GM19452 (cell line): ENCODE measurements at regions not wholly inside any gene's neighbourhood (a gene's known extent, or its start where the extent isn't known, plus 50 kb on each side); places are given as distances from the start of the nearest gene placed in this dataset.

ENCODE experiments used
- ATAC-seq: cut with Tn5 transposase; IDR thresholded peaks from one replicate; pipeline ENCODE4 v1.9.1; 2021; ENCODE audit not compliant: unreplicated experiment

DNA sequence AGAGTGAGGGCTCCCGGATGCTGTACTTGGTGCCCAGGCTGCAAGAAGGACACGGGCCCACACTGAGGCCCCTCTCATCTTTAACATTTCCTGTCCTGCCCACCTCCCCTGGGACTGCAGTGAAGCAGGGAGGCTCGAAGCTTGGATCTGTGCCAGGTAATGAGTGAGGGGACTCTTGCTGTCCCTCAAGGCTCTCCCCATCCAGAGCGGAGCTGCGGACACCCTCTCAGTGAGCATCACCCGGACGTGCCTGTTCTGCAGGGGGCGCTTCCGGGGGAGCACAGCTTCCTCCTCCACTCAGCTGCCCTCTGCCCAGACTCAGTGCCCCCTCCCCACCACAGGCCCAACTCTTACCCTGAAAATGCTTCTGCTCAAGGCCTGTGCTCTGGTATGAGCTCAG is 150.0 kb upstream of the MYCN start:
- no peak for ATAC-seq

GRCh38 chr2:15790838-15791237 is 149.5 kb upstream of the MYCN start:
- no peak for ATAC-seq

GRCh38 chr2:15791294-15791693 is 149.1 kb upstream of the MYCN start:
- ATAC-seq: no peak

DNA sequence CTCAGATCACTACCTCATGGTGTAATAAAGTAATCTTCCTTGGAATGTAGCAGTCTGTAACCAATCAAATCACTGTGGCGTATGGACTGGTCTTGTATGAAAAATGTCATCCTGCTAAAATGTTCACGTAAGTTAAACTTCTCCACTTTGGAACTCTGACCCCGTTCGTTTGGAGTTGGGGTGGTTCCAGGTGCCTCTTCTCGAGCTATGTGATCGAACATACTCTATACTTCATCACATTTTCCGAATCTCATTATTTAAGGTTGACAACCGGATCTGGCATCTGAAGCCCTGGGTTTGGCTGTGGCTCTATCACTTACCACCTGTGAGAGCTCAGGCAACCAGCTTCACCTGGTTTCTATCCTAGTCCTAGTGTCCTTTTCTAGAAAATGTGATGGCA is 148.0 kb upstream of the MYCN start:
- no peak for ATAC-seq

DNA sequence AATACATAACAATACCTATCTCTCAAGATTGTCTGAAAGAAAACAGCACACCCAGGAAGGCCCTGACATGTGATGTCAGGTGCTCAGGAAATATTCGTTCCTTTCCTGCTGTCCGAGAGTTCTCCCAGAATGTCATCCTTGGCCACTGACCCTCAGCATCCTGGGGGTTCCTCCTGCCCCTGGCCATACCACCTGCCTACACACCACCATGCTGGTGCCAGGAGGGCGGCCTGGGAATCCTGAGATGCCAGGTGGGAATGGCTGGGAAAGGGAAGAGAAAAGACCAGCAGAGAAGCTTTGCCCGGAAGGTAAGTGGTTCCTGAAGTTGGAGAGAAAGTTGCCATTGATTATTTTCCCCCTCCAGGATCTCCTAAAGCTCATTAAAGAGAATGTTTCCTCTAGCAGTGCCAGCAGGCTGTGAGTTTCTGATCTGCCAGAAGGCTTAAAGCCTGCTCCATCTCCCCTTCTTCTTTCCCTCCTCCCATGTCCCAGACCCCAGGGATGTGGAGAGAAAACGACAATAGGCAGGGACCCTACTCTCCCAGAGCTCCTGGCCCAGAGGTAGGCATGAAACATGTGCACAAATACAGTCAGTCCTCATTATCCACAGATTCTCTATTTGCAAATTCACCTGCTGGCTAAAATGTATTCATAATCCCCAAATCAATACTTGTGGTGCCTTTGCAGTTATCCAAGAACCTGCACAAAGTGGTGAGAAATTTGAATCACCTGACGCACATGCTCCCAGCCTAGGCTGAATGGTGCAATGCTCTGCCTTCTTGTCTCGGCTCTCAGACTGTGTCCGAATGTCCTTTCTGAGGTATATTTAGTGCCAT is 147.1 kb upstream of the MYCN start:
- no peak for ATAC-seq

DNA sequence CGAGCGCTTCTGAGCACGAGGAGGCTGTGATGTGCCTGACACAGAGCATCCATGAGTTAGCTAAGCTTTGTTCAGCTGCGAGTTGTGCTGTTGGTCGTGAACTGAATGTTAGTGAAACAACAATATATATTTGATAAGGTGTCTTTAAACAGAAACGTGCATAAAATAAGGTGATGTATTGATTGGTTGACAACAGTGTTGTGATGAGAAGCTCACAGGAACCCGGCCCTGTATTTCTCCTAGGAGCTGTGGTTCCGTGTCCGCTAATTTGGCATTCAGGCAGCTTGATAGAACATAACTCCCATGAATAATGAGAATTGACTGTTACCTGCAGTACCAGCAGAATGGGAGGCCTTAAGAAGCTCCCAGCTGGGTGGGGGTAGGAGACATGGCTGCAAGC is 146.4 kb upstream of the MYCN start:
- no peak for ATAC-seq

DNA sequence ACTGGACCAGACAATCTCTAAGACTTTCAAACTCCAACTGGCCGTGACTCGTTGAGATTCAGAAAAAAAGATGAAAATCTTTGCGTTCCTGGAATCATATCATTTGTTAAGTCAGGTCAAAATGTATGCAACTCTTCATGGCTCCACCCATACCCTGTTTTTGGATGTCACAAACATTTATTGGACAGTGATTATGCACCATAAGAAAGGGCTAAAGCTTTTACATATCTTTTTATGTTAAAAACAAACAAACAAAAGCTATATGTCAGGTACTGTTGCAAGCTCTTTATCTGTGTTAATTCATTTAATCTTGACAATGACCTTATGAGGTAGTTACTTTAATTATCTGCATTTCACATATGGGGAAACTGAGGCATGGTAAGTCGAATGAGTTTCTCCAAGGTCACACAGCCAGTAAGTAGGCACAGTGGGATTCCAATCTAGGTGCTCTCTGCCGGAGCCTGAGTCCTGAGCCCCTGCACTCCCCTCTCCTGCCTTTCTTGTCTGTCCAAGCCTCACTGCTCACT is 145.7 kb upstream of the MYCN start:
- no peak for ATAC-seq

- no peak for ATAC-seq
These were observed 144.9 kb upstream of the MYCN start for GRCh38 chr2:15795426-15795825.

- ATAC-seq: no peak
These were observed 144.0 kb upstream of the MYCN start for GRCh38 chr2:15796167-15796942.

DNA sequence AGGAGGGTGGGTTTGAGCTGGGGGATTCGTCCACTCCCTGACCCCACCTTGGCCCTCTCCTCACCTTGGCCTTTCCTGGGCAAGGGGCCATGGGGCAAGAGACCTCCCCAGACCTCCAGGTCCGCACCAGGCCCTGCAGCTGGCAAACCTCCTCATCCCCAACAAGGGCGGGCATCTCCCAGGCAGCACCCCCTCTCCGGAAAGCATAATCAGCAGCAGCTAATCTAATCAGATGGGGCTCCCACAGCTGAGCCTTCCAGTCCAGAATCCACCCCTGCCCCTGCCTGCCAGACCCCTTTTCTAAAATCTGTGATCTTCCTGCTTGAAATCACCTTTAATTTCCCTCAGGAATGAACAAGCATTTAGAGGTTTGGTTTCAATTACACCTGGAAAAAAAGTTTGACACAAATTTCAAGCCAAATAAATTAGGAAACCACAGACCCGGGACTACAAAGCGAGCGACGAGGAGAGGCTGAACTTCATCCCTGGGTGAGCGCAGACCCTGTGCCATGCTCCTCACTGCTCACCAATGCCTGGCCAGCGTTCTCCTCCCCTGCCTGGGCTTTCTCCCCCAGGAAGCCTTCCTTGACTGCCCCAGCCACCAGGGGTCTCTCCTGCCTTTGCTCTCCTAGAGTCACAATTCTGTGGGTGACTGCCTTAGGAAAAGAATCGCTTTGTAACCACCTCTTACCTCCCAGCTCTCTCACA is 143.0 kb upstream of the MYCN start:
- no peak for ATAC-seq

- ATAC-seq: no peak
These were observed 142.4 kb upstream of the MYCN start for GRCh38 chr2:15797939-15798281.

DNA sequence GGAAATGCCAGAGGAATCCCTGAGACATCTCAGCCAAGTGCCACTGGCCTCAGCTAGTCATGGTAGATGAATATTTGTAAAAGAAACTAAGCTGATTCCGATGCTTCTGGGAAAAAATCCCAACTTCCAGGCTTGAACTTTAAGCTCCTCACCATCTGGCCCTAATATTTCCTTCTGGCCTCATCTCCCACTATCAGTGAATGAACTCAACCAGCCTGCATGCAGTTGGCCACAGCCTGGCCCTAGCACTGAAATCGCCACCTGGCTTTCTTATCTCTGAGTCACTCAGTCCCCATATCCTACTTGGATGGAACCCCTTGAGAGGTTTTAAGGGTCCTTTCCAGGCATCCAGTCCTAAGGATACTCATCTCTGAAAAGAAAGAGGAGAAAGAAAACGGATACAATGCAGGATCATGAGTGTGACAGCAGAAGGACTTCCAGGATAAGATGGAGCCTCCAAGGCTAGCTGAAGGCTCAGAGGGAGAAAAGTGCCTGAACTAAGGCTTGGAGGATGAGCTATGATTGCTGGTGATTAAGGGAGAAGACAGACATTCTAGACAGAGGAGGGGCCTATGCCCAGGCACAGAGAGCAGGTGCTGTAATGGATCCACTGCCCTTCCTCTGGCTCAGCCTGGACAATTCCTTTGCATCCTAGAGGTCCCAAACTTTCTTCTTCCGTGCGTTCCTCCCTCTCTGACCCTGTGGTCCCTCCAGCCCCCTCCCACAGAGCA is 141.5 kb upstream of the MYCN start:
- peak; percentile 25 for ATAC-seq

DNA sequence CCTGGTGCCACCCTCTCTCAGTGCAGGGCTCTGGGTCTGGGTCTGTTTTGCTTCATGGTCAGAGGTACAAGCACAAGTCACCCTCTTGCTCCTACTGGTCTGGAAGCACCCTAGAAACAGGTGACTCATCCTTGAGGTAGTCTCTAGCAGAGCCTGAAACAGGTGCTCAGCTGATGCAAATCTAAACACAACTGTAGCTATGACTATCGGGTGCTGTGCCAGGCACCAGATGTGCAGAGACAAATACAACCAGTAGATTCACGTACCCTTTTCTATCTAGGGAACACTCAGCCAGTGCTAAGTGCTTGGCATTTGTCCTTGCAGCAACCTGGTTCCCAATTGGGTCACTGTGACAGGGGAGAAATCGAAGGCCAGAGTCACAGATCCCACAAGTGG is 140.9 kb upstream of the MYCN start:
- ATAC-seq: peak; percentile 55

- ATAC-seq: no peak
These were observed 139.6 kb upstream of the MYCN start for GRCh38 chr2:15800495-15801329.

DNA sequence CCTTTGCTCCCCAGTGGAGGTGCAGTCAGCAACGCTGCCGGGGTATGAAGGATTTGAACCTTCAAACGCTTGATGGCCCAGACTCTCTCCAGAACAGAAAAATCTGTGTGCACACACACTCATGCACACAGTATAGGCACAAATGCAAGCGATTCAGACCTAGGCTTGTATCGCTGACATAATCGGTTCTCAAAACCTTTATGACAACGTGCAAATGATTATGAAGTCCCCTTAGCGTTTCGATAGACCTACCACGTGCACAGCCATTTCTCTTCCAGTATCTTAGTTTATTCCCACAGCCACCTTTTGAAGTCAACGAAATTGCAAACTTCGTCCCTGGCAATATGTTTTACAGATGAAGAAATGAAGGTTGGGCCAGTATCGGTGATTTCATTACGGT is 138.9 kb upstream of the MYCN start:
- ATAC-seq: no peak

- no peak for ATAC-seq
These were observed 138.4 kb upstream of the MYCN start for GRCh38 chr2:15801904-15802303.

DNA sequence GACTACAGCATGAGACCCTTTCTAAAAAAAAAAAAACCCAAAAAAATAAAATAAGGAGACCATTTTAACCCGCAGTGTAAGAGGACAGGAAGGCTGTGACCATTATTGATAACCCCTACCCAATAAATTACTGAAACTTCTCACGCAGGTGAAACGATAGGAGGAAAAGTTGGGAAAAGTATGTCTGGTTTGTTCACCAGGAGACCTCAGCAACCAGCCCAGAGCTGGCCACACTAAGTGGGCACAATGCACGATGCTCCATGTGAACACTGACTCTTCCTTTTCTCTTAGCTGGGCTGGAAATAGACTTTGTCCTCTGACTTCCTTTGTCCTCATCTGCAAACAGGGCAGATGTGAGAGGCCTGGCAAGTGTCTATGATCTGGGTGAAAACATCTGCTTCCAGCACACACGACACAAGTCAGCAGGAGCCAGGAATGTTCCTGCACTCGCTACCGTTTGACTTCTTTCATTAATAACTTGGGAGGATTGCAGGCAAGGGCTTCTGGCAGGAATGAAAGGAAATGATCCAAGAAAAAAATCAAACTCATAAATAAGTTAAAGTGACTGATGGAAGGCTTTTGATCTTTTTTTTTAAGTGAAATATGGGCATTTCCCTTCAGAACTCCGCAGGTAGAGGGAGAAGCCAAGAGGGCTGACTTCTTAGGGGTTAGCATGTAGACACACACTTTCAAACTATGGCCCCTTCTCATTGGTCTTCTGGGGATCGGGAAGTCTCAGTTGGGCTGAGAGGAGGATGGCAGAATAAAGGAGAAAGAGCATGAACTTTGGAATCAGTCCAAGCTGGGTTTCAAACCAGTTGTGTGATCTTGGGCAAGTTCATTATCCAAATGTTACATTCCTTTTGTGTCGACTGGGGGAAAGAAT is 137.4 kb upstream of the MYCN start:
- ATAC-seq: no peak

GRCh38 chr2:15803543-15804245 is 136.7 kb upstream of the MYCN start:
- ATAC-seq: no peak

- ATAC-seq: no peak
These were observed 136.1 kb upstream of the MYCN start for GRCh38 chr2:15804246-15804619.
